ENCODE measurements at regions not wholly inside any gene's neighbourhood (a gene's known extent, or its start where the extent isn't known, plus 50 kb on each side); places are given as distances from the start of the nearest gene placed in this dataset.
A peak's percentile ranks its signal among the peaks of the same experiment; 100 is the strongest.

- no peak for TF ChIP-seq EZH2 (IDR thresholded peaks at IDR 0.05; ENCODE audit: low read length, missing control alignments)
- TF ChIP-seq CTCF (conservative IDR thresholded peaks at IDR 0.05 in 1 of 2, IDR thresholded peaks at IDR 0.05 in 1 of 2; ENCODE audit: low read depth in 1 of 2, low read length in 2 of 2), result no peak
- Histone ChIP-seq H3K9me3 (ENCODE audit: control insufficient read depth, insufficient read depth, low read depth, low read length) (no peaks in the 10 kb centered on the region), H4K20me1 (ENCODE audit: control insufficient read depth, extremely low read depth, insufficient read depth, low read length) (no peaks in the 10 kb centered on the region), H3K79me2 (ENCODE audit: control insufficient read depth, insufficient read depth, low read length) (no peaks in the 10 kb centered on the region), H2AFZ (ENCODE audit: low read length) (no peak overlapping the region), H3K27me3 (ENCODE audit: control insufficient read depth, insufficient read depth, low read length) (no peaks in the 10 kb centered on the region), H3K9ac (ENCODE audit: insufficient read depth, low read length) (no peak overlapping the region), H3K27ac (ENCODE audit: insufficient read depth, low read length) (no peak overlapping the region), H3K4me1 (ENCODE audit: control insufficient read depth, extremely low read depth, insufficient read depth, low read length) (no peaks in the 10 kb centered on the region), H3K4me2 (ENCODE audit: extremely low read depth, insufficient read depth, low read length) (no peak overlapping the region), H3K36me3 (ENCODE audit: control insufficient read depth, insufficient read depth, low read length) (no peaks in the 10 kb centered on the region), H3K4me3 (replicated peaks in 1 of 4; ENCODE audit: control extremely low read depth in 1 of 4, insufficient read depth in 1 of 4, low read depth in 3 of 4, low read length in 4 of 4) (no peak overlapping the region)
- DNase-seq (ENCODE audit: low read depth in 2 of 2), result peak in 1 of 2 donors; percentile 12
These were observed 443.6 kb downstream of the PLPP3 start for GRCh38 chr1:56135864-56136147.

GRCh38 chr1:56135069-56135863, 444.1 kb downstream of the PLPP3 start:
- Histone ChIP-seq H3K79me2 (ENCODE audit: control insufficient read depth, insufficient read depth, low read length) (no peaks in the 10 kb centered on the region), H3K27me3 (ENCODE audit: control insufficient read depth, insufficient read depth, low read length) (no peaks in the 10 kb centered on the region), H3K9ac (ENCODE audit: insufficient read depth, low read length) (no peak overlapping the region), H3K4me1 (ENCODE audit: control insufficient read depth, extremely low read depth, insufficient read depth, low read length) (no peaks in the 10 kb centered on the region), H3K4me3 (replicated peaks in 1 of 4; ENCODE audit: control extremely low read depth in 1 of 4, insufficient read depth in 1 of 4, low read depth in 3 of 4, low read length in 4 of 4) (no peak overlapping the region), H3K27ac (ENCODE audit: insufficient read depth, low read length) (no peak overlapping the region), H2AFZ (ENCODE audit: low read length) (no peak overlapping the region), H3K36me3 (ENCODE audit: control insufficient read depth, insufficient read depth, low read length) (no peaks in the 10 kb centered on the region), H3K9me3 (ENCODE audit: control insufficient read depth, insufficient read depth, low read depth, low read length) (no peaks in the 10 kb centered on the region), H3K4me2 (ENCODE audit: extremely low read depth, insufficient read depth, low read length) (no peak overlapping the region), H4K20me1 (ENCODE audit: control insufficient read depth, extremely low read depth, insufficient read depth, low read length) (no peaks in the 10 kb centered on the region)
- peak in 1 of 2 donors; percentile 58 for DNase-seq (ENCODE audit: low read depth in 2 of 2)
- TF ChIP-seq EZH2 (IDR thresholded peaks at IDR 0.05; ENCODE audit: low read length, missing control alignments) (no peak), CTCF (conservative IDR thresholded peaks at IDR 0.05 in 1 of 2, IDR thresholded peaks at IDR 0.05 in 1 of 2; ENCODE audit: low read depth in 1 of 2, low read length in 2 of 2) (no peak)

GRCh38 chr1:56133522-56134472, 445.6 kb downstream of the PLPP3 start:
- Histone ChIP-seq H3K27ac (ENCODE audit: insufficient read depth, low read length) (no peak overlapping the region), H3K4me1 (ENCODE audit: control insufficient read depth, extremely low read depth, insufficient read depth, low read length) (no peaks in the 10 kb centered on the region), H3K79me2 (ENCODE audit: control insufficient read depth, insufficient read depth, low read length) (no peaks in the 10 kb centered on the region), H3K27me3 (ENCODE audit: control insufficient read depth, insufficient read depth, low read length) (no peaks in the 10 kb centered on the region), H3K4me3 (replicated peaks in 1 of 4; ENCODE audit: control extremely low read depth in 1 of 4, insufficient read depth in 1 of 4, low read depth in 3 of 4, low read length in 4 of 4) (no peak overlapping the region), H3K36me3 (ENCODE audit: control insufficient read depth, insufficient read depth, low read length) (no peaks in the 10 kb centered on the region), H3K9me3 (ENCODE audit: control insufficient read depth, insufficient read depth, low read depth, low read length) (no peaks in the 10 kb centered on the region), H3K4me2 (ENCODE audit: extremely low read depth, insufficient read depth, low read length) (no peak overlapping the region), H2AFZ (ENCODE audit: low read length) (no peak overlapping the region), H4K20me1 (ENCODE audit: control insufficient read depth, extremely low read depth, insufficient read depth, low read length) (no peaks in the 10 kb centered on the region), H3K9ac (ENCODE audit: insufficient read depth, low read length) (no peak overlapping the region)
- DNase-seq (ENCODE audit: low read depth in 2 of 2), result no peak
- TF ChIP-seq CTCF (conservative IDR thresholded peaks at IDR 0.05 in 1 of 2, IDR thresholded peaks at IDR 0.05 in 1 of 2; ENCODE audit: low read depth in 1 of 2, low read length in 2 of 2) (no peak), EZH2 (IDR thresholded peaks at IDR 0.05; ENCODE audit: low read length, missing control alignments) (no peak)
